Astrocyte (in vitro differentiated cells and primary cell): ENCODE measurements at regions not wholly inside any gene's neighbourhood (a gene's known extent, or its start where the extent isn't known, plus 50 kb on each side); places are given as distances from the start of the nearest gene placed in this dataset.

Source experiments
- DNase-seq: peaks from one replicate; pipeline ENCODE4 v3.0.0-alpha.2; 2010; ENCODE audit warnings: low read depth
- FAIRE-seq: peaks from 2 replicates; lab custom pipeline; 2011; peaks lifted over from hg19 to GRCh38; lab: Jason Lieb, UNC
- H2AFZ ChIP-seq: 2 replicates; pipeline ENCODE4 v1.6.0; 2012; ENCODE audit warnings: low read depth, low read length, inconsistent platforms
- H3K27ac ChIP-seq: 2 replicates; pipeline ENCODE4 v1.5.1; 2011; ENCODE audit warnings: low read depth, low read length, inconsistent platforms
- H3K27me3 ChIP-seq: 2 replicates; pipeline ENCODE4 v1.6.0; 2011; ENCODE audit warnings: low read length, inconsistent platforms; ENCODE audit not compliant: insufficient read depth
- H3K36me3 ChIP-seq: 2 replicates; pipeline ENCODE4 v1.5.1; 2011; ENCODE audit warnings: low read length, inconsistent platforms; ENCODE audit not compliant: insufficient read depth
- H3K4me1 ChIP-seq: 2 replicates; pipeline ENCODE4 v1.5.1; 2011; ENCODE audit warnings: low read length, inconsistent platforms; ENCODE audit not compliant: insufficient read depth
- H3K4me2 ChIP-seq: 2 replicates; pipeline ENCODE4 v1.6.0; 2012; ENCODE audit warnings: low read length, inconsistent platforms
- H3K4me3 ChIP-seq: 2 replicates; pipeline ENCODE4 v1.5.1; 2011; ENCODE audit warnings: low read depth, mild to moderate bottlenecking, low read length, inconsistent platforms; ENCODE audit not compliant: insufficient read depth
- H3K79me2 ChIP-seq: 2 replicates; pipeline ENCODE4 v1.6.0; 2012; ENCODE audit warnings: mild to moderate bottlenecking, low read length, inconsistent platforms; ENCODE audit not compliant: insufficient read depth
- H3K9ac ChIP-seq: 2 replicates; pipeline ENCODE4 v1.6.0; 2012; ENCODE audit warnings: mild to moderate bottlenecking, low read length, inconsistent platforms
- H3K9me3 ChIP-seq: 2 replicates; pipeline ENCODE4 v1.5.1; 2012; ENCODE audit warnings: low read depth, mild to moderate bottlenecking, low read length, inconsistent platforms; ENCODE audit not compliant: insufficient read depth
- H4K20me1 ChIP-seq: 2 replicates; pipeline ENCODE4 v1.6.0; 2012; ENCODE audit warnings: low read length, inconsistent platforms; ENCODE audit not compliant: insufficient read depth
- H3K27ac Mint-ChIP-seq: one replicate; pipeline ENCODE4 v1.8.0; 2021; ENCODE audit warnings: mild to moderate bottlenecking, mixed read lengths; ENCODE audit not compliant: unreplicated experiment
- H3K27me3 Mint-ChIP-seq: one replicate; pipeline ENCODE4 v1.8.0; 2021; ENCODE audit warnings: low read depth, mixed read lengths; ENCODE audit not compliant: unreplicated experiment
- H3K36me3 Mint-ChIP-seq: one replicate; pipeline ENCODE4 v1.8.0; 2021; ENCODE audit warnings: low read depth, mixed read lengths; ENCODE audit not compliant: unreplicated experiment
- H3K4me1 Mint-ChIP-seq: one replicate; pipeline ENCODE4 v1.8.0; 2021; ENCODE audit warnings: low read depth, mixed read lengths; ENCODE audit not compliant: unreplicated experiment
- H3K4me3 Mint-ChIP-seq: one replicate; pipeline ENCODE4 v1.8.0; 2021; ENCODE audit warnings: mild to moderate bottlenecking, moderate library complexity, mixed read lengths; ENCODE audit not compliant: unreplicated experiment
- H3K9me3 Mint-ChIP-seq: one replicate; pipeline ENCODE4 v1.8.0; 2021; ENCODE audit warnings: mild to moderate bottlenecking, mixed read lengths; ENCODE audit not compliant: unreplicated experiment
- CTCF ChIP-seq: IDR thresholded peaks from 2 replicates; pipeline ENCODE4 v1.5.1; 2011; ENCODE audit warnings: low read depth, mild to moderate bottlenecking, inconsistent platforms, low read length, moderate library complexity; ENCODE audit not compliant: insufficient read depth
- EZH2 ChIP-seq: IDR thresholded peaks from 2 replicates; pipeline ENCODE4 v1.6.1; 2012; ENCODE audit warnings: mild to moderate bottlenecking, low read length, inconsistent platforms; ENCODE audit not compliant: insufficient read depth

DNA sequence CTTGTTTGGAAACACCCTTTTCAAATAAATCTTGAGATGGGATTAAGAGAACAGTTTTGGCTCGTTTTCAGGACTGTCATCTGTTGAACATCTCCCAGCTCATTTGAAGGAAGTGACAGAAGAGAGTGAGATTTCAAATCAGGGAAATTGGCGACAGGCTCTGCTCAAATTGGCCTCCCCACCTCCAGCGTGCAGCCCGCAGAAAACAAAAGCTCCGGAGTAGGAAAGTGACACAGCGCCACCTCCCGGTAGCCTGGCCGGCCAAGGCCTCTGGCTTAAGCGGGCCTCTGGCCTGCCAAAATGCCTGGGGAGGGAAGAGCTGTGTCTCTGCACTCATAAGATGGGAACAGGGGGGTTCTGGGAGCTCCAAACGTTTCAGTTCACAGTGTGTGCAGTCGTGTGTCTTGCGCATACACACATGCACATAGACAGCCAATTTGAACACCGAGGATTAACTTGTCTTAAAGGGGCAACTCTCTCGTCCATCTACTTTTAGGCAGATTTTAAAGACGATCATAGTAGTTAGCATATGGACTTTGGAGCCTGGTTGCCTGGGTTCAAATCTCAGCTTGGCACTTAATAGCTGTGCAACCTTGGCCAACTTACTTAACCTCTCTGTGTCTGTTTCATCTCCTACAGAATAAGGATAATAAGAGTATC is 132.7 kb upstream of the RCN1 start:
- Histone ChIP-seq H3K4me3 (no peak overlapping the region), H3K79me2 (no peaks in the 10 kb centered on the region), H3K9ac (no peak overlapping the region), H3K4me1 (no peaks in the 10 kb centered on the region), H3K27ac (no peak overlapping the region), H3K9me3 (no peaks in the 10 kb centered on the region), H3K4me2 (peak overlapping the region; percentile 35), H2AFZ (peak overlapping the region; percentile 43), H4K20me1 (no peaks in the 10 kb centered on the region), H3K27me3 (no peaks in the 10 kb centered on the region), H3K36me3 (no peaks in the 10 kb centered on the region)
- H3K4me1 Mint-ChIP-seq, result peaks cover 5% of the 10 kb centered on the region
- H3K27ac Mint-ChIP-seq, result no peak overlapping the region
- FAIRE-seq (peak; percentile 13), DNase-seq (peak; percentile 22)
- H3K27me3 Mint-ChIP-seq, result peaks cover 12% of the 10 kb centered on the region
- H3K36me3 Mint-ChIP-seq, result peaks cover 2% of the 10 kb centered on the region
- no peak overlapping the region for H3K4me3 Mint-ChIP-seq
- TF ChIP-seq EZH2 (no peak), CTCF (peak; percentile 82)
- no peaks in the 10 kb centered on the region for H3K9me3 Mint-ChIP-seq

- Histone ChIP-seq H4K20me1 (no peaks in the 10 kb centered on the region), H3K4me1 (no peaks in the 10 kb centered on the region), H3K27me3 (no peaks in the 10 kb centered on the region), H3K79me2 (no peaks in the 10 kb centered on the region), H3K36me3 (no peaks in the 10 kb centered on the region), H2AFZ (peak overlapping the region; percentile 43), H3K4me2 (peak overlapping the region; percentile 35), H3K9me3 (no peaks in the 10 kb centered on the region), H3K27ac (no peak overlapping the region), H3K4me3 (no peak overlapping the region), H3K9ac (no peak overlapping the region)
- H3K9me3 Mint-ChIP-seq, result no peaks in the 10 kb centered on the region
- H3K36me3 Mint-ChIP-seq, result peaks cover 2% of the 10 kb centered on the region
- peaks cover 12% of the 10 kb centered on the region for H3K27me3 Mint-ChIP-seq
- no peak overlapping the region for H3K27ac Mint-ChIP-seq
- H3K4me3 Mint-ChIP-seq, result no peak overlapping the region
- H3K4me1 Mint-ChIP-seq, result peaks cover 5% of the 10 kb centered on the region
- TF ChIP-seq EZH2 (no peak), CTCF (no peak)
- DNase-seq (no peak), FAIRE-seq (no peak)
These were observed 133.2 kb upstream of the RCN1 start for GRCh38 chr11:31957674-31958073.

GRCh38 chr11:31956310-31956709 is 134.6 kb upstream of the RCN1 start:
- Histone ChIP-seq H3K79me2 (no peaks in the 10 kb centered on the region), H4K20me1 (no peaks in the 10 kb centered on the region), H3K9ac (no peak overlapping the region), H3K27ac (no peak overlapping the region), H3K27me3 (no peaks in the 10 kb centered on the region), H3K9me3 (no peaks in the 10 kb centered on the region), H3K4me3 (no peak overlapping the region), H3K4me1 (no peaks in the 10 kb centered on the region), H2AFZ (no peak overlapping the region), H3K4me2 (no peak overlapping the region), H3K36me3 (no peaks in the 10 kb centered on the region)
- no peaks in the 10 kb centered on the region for H3K9me3 Mint-ChIP-seq
- H3K36me3 Mint-ChIP-seq, result peaks cover 2% of the 10 kb centered on the region
- no peak overlapping the region for H3K27ac Mint-ChIP-seq
- FAIRE-seq (no peak), DNase-seq (peak; percentile 45)
- TF ChIP-seq EZH2, result no peak
- no peak for TF ChIP-seq CTCF
- H3K27me3 Mint-ChIP-seq, result peaks cover 15% of the 10 kb centered on the region
- peaks cover 5% of the 10 kb centered on the region for H3K4me1 Mint-ChIP-seq
- H3K4me3 Mint-ChIP-seq, result no peak overlapping the region
